ENCODE measurements at regions not wholly inside any gene's neighbourhood (a gene's known extent, or its start where the extent isn't known, plus 50 kb on each side); places are given as distances from the start of the nearest gene placed in this dataset.

DNA sequence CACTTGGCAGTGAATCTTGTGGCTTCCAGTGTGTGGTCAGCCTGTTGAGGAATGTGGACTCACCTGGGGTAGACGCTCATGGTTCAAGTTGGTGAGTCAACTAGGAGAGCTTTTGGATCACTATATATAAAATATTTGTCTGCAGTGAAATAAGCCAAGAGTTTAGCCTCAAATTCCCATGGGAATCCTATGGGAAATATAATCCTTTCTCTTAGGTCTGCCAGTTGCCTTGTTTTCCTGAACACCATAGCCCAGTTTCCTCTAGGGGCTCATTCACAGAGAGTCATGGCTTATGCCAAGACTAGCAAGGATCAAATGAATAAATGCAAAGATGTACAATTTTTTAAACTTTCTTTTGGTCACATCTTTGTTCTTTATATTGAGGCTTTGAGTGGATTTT is 100.1 kb upstream of the NPHP3 start:
- H3K9me3 ChIP-seq (ENCODE audit: low read depth) = no peaks in the 10 kb centered on the region
- H3K27me3 ChIP-seq (replicated peaks; ENCODE audit: insufficient read depth) = no peaks in the 10 kb centered on the region
- no peak for DNase-seq
- H3F3A ChIP-seq (ENCODE audit: insufficient read depth) = no peaks in the 10 kb centered on the region
- TF ChIP-seq EZH2 (IDR thresholded peaks at IDR 0.05; ENCODE audit: insufficient read depth, poor library complexity, severe bottlenecking) (no peak), EZH2phosphoT487 (IDR thresholded peaks at IDR 0.05; ENCODE audit: insufficient read depth, low read depth) (no peak)
- H3K27ac ChIP-seq = no peak overlapping the region
- H3K4me2 ChIP-seq (ENCODE audit: unreplicated experiment) = no peak overlapping the region
- no peak overlapping the region for H2AFZ ChIP-seq
- WGBS, 2 experiments (ENCODE audit: low coverage in 1 of 2, low lambda C conversion rate in 2 of 2, missing lambda C conversion rate in 2 of 2) = 13 to 15% methylated on average over 1 of the region's 1 CpG
- in situ Hi-C loops (cut with MboI) = no loop called here
- H3K4me3 ChIP-seq = no peak overlapping the region
- H3K9me2 ChIP-seq (ENCODE audit: insufficient read depth) = no peaks in the 10 kb centered on the region
- H3K9ac ChIP-seq = no peak overlapping the region
- no peaks in the 10 kb centered on the region for H3K79me2 ChIP-seq (ENCODE audit: insufficient read depth)
- H4K20me1 ChIP-seq (ENCODE audit: insufficient read depth) = no peaks in the 10 kb centered on the region
- H3K4me1 ChIP-seq (ENCODE audit: insufficient read depth) = no peaks in the 10 kb centered on the region
- H3K36me3 ChIP-seq (ENCODE audit: low read depth) = no peaks in the 10 kb centered on the region

DNA sequence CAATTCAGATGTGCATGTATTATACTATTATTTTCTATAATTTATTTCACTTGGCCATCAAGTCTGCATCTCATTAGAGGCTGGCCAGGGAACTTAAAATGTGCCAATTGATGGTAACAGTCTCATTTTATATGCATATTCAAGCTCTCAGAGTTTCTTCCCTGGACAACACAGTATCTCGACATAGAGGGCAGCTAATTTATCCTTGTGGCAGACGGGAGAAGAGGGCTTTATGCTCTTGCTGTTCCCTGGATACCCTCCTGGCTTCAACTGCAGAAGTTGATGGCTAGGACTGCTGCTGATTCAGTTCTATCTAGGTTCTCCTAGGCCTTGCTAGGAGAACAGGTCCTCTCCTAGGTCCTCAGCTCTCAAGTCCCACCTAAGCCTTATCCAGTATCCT is 99.1 kb upstream of the NPHP3 start:
- Histone ChIP-seq H3K27ac (no peak overlapping the region), H4K20me1 (ENCODE audit: insufficient read depth) (no peaks in the 10 kb centered on the region), H3K9ac (no peak overlapping the region), H3K4me1 (ENCODE audit: insufficient read depth) (no peaks in the 10 kb centered on the region), H3F3A (ENCODE audit: insufficient read depth) (no peaks in the 10 kb centered on the region), H3K36me3 (ENCODE audit: low read depth) (no peaks in the 10 kb centered on the region), H3K9me3 (ENCODE audit: low read depth) (no peaks in the 10 kb centered on the region), H3K4me2 (ENCODE audit: unreplicated experiment) (no peak overlapping the region), H3K79me2 (ENCODE audit: insufficient read depth) (no peaks in the 10 kb centered on the region), H3K9me2 (ENCODE audit: insufficient read depth) (no peaks in the 10 kb centered on the region), H3K27me3 (replicated peaks; ENCODE audit: insufficient read depth) (no peaks in the 10 kb centered on the region), H3K4me3 (no peak overlapping the region), H2AFZ (no peak overlapping the region)
- in situ Hi-C loops (cut with MboI) = no loop called here
- 4 to 10% methylated on average over 2 of the region's 2 CpGs for WGBS, 2 experiments (ENCODE audit: low coverage in 1 of 2, low lambda C conversion rate in 2 of 2, missing lambda C conversion rate in 2 of 2)
- DNase-seq = no peak
- TF ChIP-seq EZH2phosphoT487 (IDR thresholded peaks at IDR 0.05; ENCODE audit: insufficient read depth, low read depth) = no peak
- no peak for TF ChIP-seq EZH2 (IDR thresholded peaks at IDR 0.05; ENCODE audit: insufficient read depth, poor library complexity, severe bottlenecking)

DNA sequence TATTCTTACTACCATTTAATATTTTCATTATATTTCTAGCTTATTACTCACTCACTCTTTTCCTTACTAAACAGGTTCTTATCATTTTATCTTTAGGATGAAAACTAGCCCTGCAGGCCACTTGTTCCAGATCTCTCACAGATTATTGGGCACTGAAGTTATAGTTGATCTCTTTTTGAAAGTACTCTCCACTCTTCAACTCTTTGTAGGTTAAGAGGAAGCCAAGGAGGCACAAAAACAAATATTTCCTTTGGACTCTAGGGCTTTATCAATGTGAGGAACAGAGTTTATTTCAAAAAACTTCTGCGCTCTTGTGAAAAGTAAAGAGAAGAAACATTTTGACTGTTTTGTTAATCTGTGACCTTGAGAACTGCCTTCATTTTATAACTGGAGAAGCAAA is 96.0 kb upstream of the NPHP3 start:
- Histone ChIP-seq H3K36me3 (ENCODE audit: low read depth) (no peaks in the 10 kb centered on the region), H2AFZ (no peak overlapping the region), H3K9ac (no peak overlapping the region), H3K4me2 (ENCODE audit: unreplicated experiment) (no peak overlapping the region), H3K4me3 (no peak overlapping the region), H3K9me3 (ENCODE audit: low read depth) (no peaks in the 10 kb centered on the region), H4K20me1 (ENCODE audit: insufficient read depth) (no peaks in the 10 kb centered on the region), H3K4me1 (ENCODE audit: insufficient read depth) (no peaks in the 10 kb centered on the region), H3K79me2 (ENCODE audit: insufficient read depth) (no peaks in the 10 kb centered on the region), H3K27ac (no peak overlapping the region), H3F3A (ENCODE audit: insufficient read depth) (no peaks in the 10 kb centered on the region), H3K27me3 (replicated peaks; ENCODE audit: insufficient read depth) (no peaks in the 10 kb centered on the region), H3K9me2 (ENCODE audit: insufficient read depth) (no peaks in the 10 kb centered on the region)
- in situ Hi-C loops (cut with MboI) = no loop called here
- WGBS, 2 experiments (ENCODE audit: low coverage in 1 of 2, low lambda C conversion rate in 2 of 2, missing lambda C conversion rate in 2 of 2) = 60 to 81% methylated on average over 1 of the region's 1 CpG
- DNase-seq = no peak
- no peak for TF ChIP-seq EZH2phosphoT487 (IDR thresholded peaks at IDR 0.05; ENCODE audit: insufficient read depth, low read depth)
- TF ChIP-seq EZH2 (IDR thresholded peaks at IDR 0.05; ENCODE audit: insufficient read depth, poor library complexity, severe bottlenecking) = no peak

DNA sequence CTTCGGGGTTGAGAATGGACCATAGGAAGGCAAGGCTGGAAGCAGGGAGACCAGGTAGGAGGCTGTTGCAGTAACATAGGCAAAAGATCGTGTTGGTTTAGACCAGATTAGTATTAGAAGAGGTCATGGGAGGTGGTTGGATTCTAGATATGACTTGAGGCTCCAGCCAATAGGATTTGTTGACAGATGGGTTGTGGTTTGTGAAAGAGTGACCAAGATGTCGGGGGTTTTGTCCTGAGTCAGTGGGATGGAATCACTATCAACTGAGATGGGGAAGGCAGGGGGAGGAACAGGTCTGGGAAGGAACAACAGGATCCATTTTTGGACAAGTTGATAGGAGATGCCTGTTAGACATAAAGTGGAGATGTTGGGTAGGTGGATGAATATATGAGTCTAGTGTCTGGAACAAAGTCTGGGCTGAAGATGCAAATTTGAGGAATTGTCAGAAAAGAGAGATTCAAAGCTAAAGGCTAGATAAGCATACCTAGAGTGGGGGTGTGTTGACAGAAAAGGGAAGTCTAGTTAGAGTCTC is 95.5 kb upstream of the NPHP3 start:
- TF ChIP-seq EZH2 (IDR thresholded peaks at IDR 0.05; ENCODE audit: insufficient read depth, poor library complexity, severe bottlenecking) (no peak), EZH2phosphoT487 (IDR thresholded peaks at IDR 0.05; ENCODE audit: insufficient read depth, low read depth) (no peak)
- Histone ChIP-seq H4K20me1 (ENCODE audit: insufficient read depth) (no peaks in the 10 kb centered on the region), H3K9me3 (ENCODE audit: low read depth) (no peaks in the 10 kb centered on the region), H3K9ac (no peak overlapping the region), H3F3A (ENCODE audit: insufficient read depth) (no peaks in the 10 kb centered on the region), H3K9me2 (ENCODE audit: insufficient read depth) (no peaks in the 10 kb centered on the region), H2AFZ (no peak overlapping the region), H3K4me2 (ENCODE audit: unreplicated experiment) (no peak overlapping the region), H3K27ac (no peak overlapping the region), H3K79me2 (ENCODE audit: insufficient read depth) (no peaks in the 10 kb centered on the region), H3K27me3 (replicated peaks; ENCODE audit: insufficient read depth) (no peaks in the 10 kb centered on the region), H3K4me1 (ENCODE audit: insufficient read depth) (no peaks in the 10 kb centered on the region), H3K4me3 (no peak overlapping the region), H3K36me3 (ENCODE audit: low read depth) (no peaks in the 10 kb centered on the region)
- in situ Hi-C loops (cut with MboI) = no loop called here
- WGBS, 2 experiments (ENCODE audit: low coverage in 1 of 2, low lambda C conversion rate in 2 of 2, missing lambda C conversion rate in 2 of 2) = 25 to 29% methylated on average over 3 of the region's 3 CpGs
- no peak for DNase-seq

DNA sequence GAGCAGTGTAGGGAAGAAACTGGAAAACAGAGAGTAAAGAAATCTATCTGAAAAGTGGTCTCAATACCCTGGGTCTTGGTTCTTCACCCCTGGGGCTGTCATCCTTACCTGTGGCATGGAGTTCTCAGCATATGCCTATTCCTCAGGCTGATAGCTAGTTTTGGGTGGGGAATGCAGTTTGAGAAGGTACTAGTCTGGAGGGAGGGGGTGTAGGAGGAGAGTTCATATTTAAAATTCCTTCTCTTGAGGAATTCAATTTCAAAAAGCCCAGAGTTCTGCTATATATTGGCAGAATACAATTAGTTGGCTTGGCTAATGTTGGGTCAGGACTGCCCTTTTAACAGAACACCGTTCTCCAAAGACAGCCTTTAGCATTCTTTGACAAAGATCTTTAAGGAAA is 82.9 kb upstream of the NPHP3 start:
- Histone ChIP-seq H3K9me2 (ENCODE audit: insufficient read depth) (no peaks in the 10 kb centered on the region), H3K4me2 (ENCODE audit: unreplicated experiment) (no peak overlapping the region), H2AFZ (no peak overlapping the region), H3K9me3 (ENCODE audit: low read depth) (no peaks in the 10 kb centered on the region), H3K4me1 (ENCODE audit: insufficient read depth) (peaks cover 16% of the 10 kb centered on the region), H3K4me3 (no peak overlapping the region), H3K36me3 (ENCODE audit: low read depth) (no peaks in the 10 kb centered on the region), H4K20me1 (ENCODE audit: insufficient read depth) (no peaks in the 10 kb centered on the region), H3K9ac (no peak overlapping the region), H3K79me2 (ENCODE audit: insufficient read depth) (no peaks in the 10 kb centered on the region), H3K27ac (no peak overlapping the region), H3F3A (ENCODE audit: insufficient read depth) (no peaks in the 10 kb centered on the region), H3K27me3 (replicated peaks; ENCODE audit: insufficient read depth) (no peaks in the 10 kb centered on the region)
- TF ChIP-seq EZH2 (IDR thresholded peaks at IDR 0.05; ENCODE audit: insufficient read depth, poor library complexity, severe bottlenecking) (no peak), EZH2phosphoT487 (IDR thresholded peaks at IDR 0.05; ENCODE audit: insufficient read depth, low read depth) (no peak)
- WGBS, 2 experiments (ENCODE audit: low coverage in 1 of 2, low lambda C conversion rate in 2 of 2, missing lambda C conversion rate in 2 of 2) = 8 to 11% methylated on average over 1 of the region's 1 CpG
- in situ Hi-C loops (cut with MboI) = no loop called here
- no peak for DNase-seq
